PC-3 (cell line): ENCODE measurements at regions not wholly inside any gene's neighbourhood (a gene's known extent, or its start where the extent isn't known, plus 50 kb on each side); places are given as distances from the start of the nearest gene placed in this dataset.

ENCODE experiments used
- ATAC-seq: fragments of 200-7000 bp; cut with Tn5 transposase; 2 replicates; pipeline ENCODE4 v1.9.1; 2020; ENCODE audit warnings: mild to moderate bottlenecking, moderate library complexity
- BruUV-seq: library from RNA; stranded (reverse); fragments of 400-500 nt; replicated peaks from 2 replicates; lab custom pipeline; 2021; lab: Mats Ljungman, UMichigan
- CTCF ChIA-PET: fragments of 300-600 bp; sonication (Branson Sonifier 250); formaldehyde crosslinking; loops from one replicate; lab custom pipeline; 2022; ENCODE audit warnings: antibody characterized with exemption; lab: Charles Lee
- POLR2A ChIA-PET: fragments of 300-600 bp; sonication (Branson Sonifier 250); formaldehyde crosslinking; loops from one replicate; lab custom pipeline; 2022; ENCODE audit warnings: antibody characterized with exemption; ENCODE audit not compliant: unreplicated experiment; lab: Charles Lee
- DNase-seq: peaks from one replicate; pipeline ENCODE4 v3.0.0-alpha.2; 2015
- H2AFZ ChIP-seq: fragments of 300-600 bp; sonication (generic); 2 replicates; pipeline ENCODE4 v1.6.0; 2016; ENCODE audit warnings: antibody characterized with exemption, low read length
- H3F3A ChIP-seq: fragments of 300-600 bp; sonication (generic); one replicate; pipeline ENCODE4 v1.6.0; 2017; ENCODE audit warnings: antibody characterized with exemption, low read length, control low read depth, mild to moderate bottlenecking; ENCODE audit not compliant: unreplicated experiment
- H3K27ac ChIP-seq: fragments of 300-600 bp; sonication (generic); 2 replicates; pipeline ENCODE4 v1.5.1; 2016; ENCODE audit warnings: mild to moderate bottlenecking, low read length
- H3K27me3 ChIP-seq: fragments of 300-600 bp; sonication (generic); 2 replicates; pipeline ENCODE4 v1.6.1; 2016; ENCODE audit warnings: low read length, mixed read lengths
- H3K36me3 ChIP-seq: fragments of 300-600 bp; sonication (generic); 2 replicates; pipeline ENCODE4 v1.6.1; 2016; ENCODE audit warnings: low read depth, mixed run types, low read length, mixed read lengths
- H3K4me1 ChIP-seq: fragments of 300-600 bp; sonication (generic); 2 replicates; pipeline ENCODE4 v1.5.1; 2016; ENCODE audit warnings: low read length; ENCODE audit not compliant: insufficient read depth
- H3K4me2 ChIP-seq: fragments of 300-600 bp; sonication (generic); 2 replicates; pipeline ENCODE4 v1.6.0; 2016; ENCODE audit warnings: low read length
- H3K4me3 ChIP-seq: fragments of 300-600 bp; sonication (generic); 2 replicates; pipeline ENCODE4 v1.5.1; 2016; ENCODE audit warnings: mild to moderate bottlenecking, low read length, mixed read lengths
- H3K79me2 ChIP-seq: fragments of 300-600 bp; sonication (generic); 2 replicates; pipeline ENCODE4 v1.6.1; 2017; ENCODE audit warnings: low read length, mixed read lengths
- H3K9ac ChIP-seq: fragments of 300-600 bp; sonication (generic); 2 replicates; pipeline ENCODE4 v1.6.0; 2016; ENCODE audit warnings: mild to moderate bottlenecking, low read length
- H3K9me2 ChIP-seq: fragments of 300-600 bp; sonication (generic); replicated peaks from 2 replicates; pipeline ENCODE4 v1.6.1; 2016; ENCODE audit warnings: mixed run types, low read length, mixed read lengths
- H3K9me3 ChIP-seq: fragments of 300-600 bp; sonication (generic); 2 replicates; pipeline ENCODE4 v1.6.1; 2016; ENCODE audit warnings: low read length, mixed read lengths
- H4K20me1 ChIP-seq: fragments of 300-600 bp; sonication (generic); 2 replicates; pipeline ENCODE4 v1.6.1; 2016; ENCODE audit warnings: low read length, mixed read lengths
- EZH2 ChIP-seq: fragments of 300-600 bp; sonication (generic); IDR thresholded peaks from one replicate; pipeline ENCODE4 v1.6.1; 2017; ENCODE audit warnings: antibody characterized with exemption, mild to moderate bottlenecking, low read length; ENCODE audit not compliant: unreplicated experiment
- EZH2phosphoT487 ChIP-seq: fragments of 300-600 bp; sonication (generic); IDR thresholded peaks from 2 replicates; pipeline ENCODE4 v1.6.1; 2018; ENCODE audit warnings: mild to moderate bottlenecking, antibody characterized with exemption, low read length, borderline replicate concordance
- intact Hi-C: fragments of 100-400 bp; cut with micrococcal nuclease; formaldehyde crosslinking; loops from 2 replicates; pipeline ENCODE4 v1.9.0; 2023
- TF ChIP-seq, protein P1 (sequence below): fragments of 300-600 bp; sonication (generic); conservative IDR thresholded peaks from 2 replicates; pipeline ENCODE4 v1.5.1; 2017; ENCODE audit warnings: antibody characterized with exemption, low read depth, mild to moderate bottlenecking, low read length

DNA sequence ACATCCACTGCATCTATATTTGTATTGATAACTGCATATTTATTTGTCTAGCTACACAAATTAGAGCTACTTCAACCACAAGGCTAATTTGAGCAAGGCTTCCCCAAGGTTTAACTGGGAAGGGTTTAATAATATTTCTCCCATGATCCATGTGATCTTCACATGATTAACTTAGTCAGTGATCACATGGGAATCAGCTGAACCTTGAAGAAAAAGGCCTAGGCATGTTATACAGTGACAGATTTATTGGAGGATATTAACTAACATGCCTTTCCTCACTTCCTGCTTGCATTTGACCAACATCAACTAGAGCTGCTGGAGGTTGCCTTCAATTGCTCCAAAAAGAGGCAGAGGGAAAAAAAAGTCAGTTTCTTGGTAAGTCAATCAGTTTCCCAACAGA, 417.0 kb downstream of the HAO1 start:
- ChIA-PET POLR2A (no interaction called here), CTCF (no interaction called here)
- H2AFZ ChIP-seq = no peak overlapping the region
- H3K36me3 ChIP-seq = no peaks in the 10 kb centered on the region
- H3K27me3 ChIP-seq = no peaks in the 10 kb centered on the region
- H3K27ac ChIP-seq = no peak overlapping the region
- no peaks in the 10 kb centered on the region for H3F3A ChIP-seq
- no peaks in the 10 kb centered on the region for H3K9me2 ChIP-seq
- H4K20me1 ChIP-seq = no peaks in the 10 kb centered on the region
- H3K4me2 ChIP-seq = no peak overlapping the region
- no peak for ATAC-seq
- no peak overlapping the region for H3K4me3 ChIP-seq
- no TSS peak for BruUV-seq
- no peaks in the 10 kb centered on the region for H3K79me2 ChIP-seq
- H3K9me3 ChIP-seq = no peaks in the 10 kb centered on the region
- intact Hi-C loops = no loop called here
- no peak for DNase-seq
- no peak for TF ChIP-seq EZH2
- no peak for TF ChIP-seq EZH2phosphoT487
- TF ChIP-seq, protein P1, sequence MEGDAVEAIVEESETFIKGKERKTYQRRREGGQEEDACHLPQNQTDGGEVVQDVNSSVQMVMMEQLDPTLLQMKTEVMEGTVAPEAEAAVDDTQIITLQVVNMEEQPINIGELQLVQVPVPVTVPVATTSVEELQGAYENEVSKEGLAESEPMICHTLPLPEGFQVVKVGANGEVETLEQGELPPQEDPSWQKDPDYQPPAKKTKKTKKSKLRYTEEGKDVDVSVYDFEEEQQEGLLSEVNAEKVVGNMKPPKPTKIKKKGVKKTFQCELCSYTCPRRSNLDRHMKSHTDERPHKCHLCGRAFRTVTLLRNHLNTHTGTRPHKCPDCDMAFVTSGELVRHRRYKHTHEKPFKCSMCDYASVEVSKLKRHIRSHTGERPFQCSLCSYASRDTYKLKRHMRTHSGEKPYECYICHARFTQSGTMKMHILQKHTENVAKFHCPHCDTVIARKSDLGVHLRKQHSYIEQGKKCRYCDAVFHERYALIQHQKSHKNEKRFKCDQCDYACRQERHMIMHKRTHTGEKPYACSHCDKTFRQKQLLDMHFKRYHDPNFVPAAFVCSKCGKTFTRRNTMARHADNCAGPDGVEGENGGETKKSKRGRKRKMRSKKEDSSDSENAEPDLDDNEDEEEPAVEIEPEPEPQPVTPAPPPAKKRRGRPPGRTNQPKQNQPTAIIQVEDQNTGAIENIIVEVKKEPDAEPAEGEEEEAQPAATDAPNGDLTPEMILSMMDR = no peak
- no peak overlapping the region for H3K9ac ChIP-seq
- H3K4me1 ChIP-seq = no peaks in the 10 kb centered on the region

DNA sequence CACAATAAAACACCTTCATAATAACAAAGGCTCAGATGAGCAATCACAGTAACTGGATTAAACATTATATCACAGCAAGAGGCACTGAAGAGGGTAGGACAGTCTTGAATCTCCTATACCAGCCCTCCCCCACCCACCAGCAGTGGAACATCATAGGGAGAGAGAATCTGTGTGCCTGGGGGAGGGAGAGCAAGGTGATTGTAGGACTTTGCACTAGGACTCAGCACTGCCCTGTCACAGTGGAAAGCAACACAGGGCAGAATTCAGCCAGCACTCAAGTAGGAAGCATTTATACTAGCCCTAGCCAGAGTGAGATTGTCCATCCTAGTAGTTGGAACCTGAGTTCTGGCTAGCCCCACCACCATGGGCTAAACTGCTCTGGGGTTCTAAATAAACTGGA, 400.2 kb downstream of the HAO1 start:
- intact Hi-C loops = no loop called here
- Histone ChIP-seq H3K79me2 (no peaks in the 10 kb centered on the region), H3K27me3 (no peaks in the 10 kb centered on the region), H3K9me2 (no peaks in the 10 kb centered on the region), H2AFZ (no peak overlapping the region), H3K4me2 (no peak overlapping the region), H3K27ac (no peak overlapping the region), H3K9me3 (no peaks in the 10 kb centered on the region), H3K9ac (no peak overlapping the region), H3K4me1 (no peaks in the 10 kb centered on the region), H3F3A (no peaks in the 10 kb centered on the region), H3K4me3 (no peak overlapping the region), H3K36me3 (no peaks in the 10 kb centered on the region), H4K20me1 (no peaks in the 10 kb centered on the region)
- CTCF ChIA-PET = interaction anchor here (0.6 kb wide), 1 partner anchor 44 kb away, joined by 3 read pairs; no protein-coding TSS in a partner anchor
- TF ChIP-seq EZH2phosphoT487 (no peak), EZH2 (no peak)
- TF ChIP-seq, protein P1 = no peak
- DNase-seq = no peak
- no peak for ATAC-seq
- BruUV-seq = no TSS peak
- POLR2A ChIA-PET = no interaction called here

DNA sequence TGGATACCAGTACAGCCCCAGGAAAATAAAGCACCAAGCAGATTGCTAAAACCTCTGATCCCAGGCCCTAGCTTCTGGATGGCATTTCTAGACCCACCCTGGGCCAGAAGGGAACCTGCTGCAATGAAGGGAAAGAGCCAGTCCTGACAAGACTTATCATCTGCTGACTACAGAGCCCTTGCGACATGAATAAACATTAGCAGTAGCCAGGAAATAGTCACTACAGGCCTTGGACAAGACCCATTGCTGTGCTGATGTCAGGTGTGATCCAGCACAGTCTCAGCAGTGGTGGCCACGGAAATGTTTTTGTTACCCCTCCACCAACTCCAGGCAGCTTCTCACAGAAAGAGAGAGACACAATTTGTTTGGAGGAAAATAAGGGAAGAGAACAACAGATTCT, 399.3 kb downstream of the HAO1 start:
- no peaks in the 10 kb centered on the region for H3F3A ChIP-seq
- DNase-seq (no peak), ATAC-seq (no peak)
- H3K9me2 ChIP-seq = no peaks in the 10 kb centered on the region
- no peaks in the 10 kb centered on the region for H4K20me1 ChIP-seq
- no peak overlapping the region for H3K4me3 ChIP-seq
- no peaks in the 10 kb centered on the region for H3K36me3 ChIP-seq
- H3K9me3 ChIP-seq = 0 out of 2 replicates have a peak, but pooled peaks cover 6% of the 10 kb centered on the region
- intact Hi-C loops = no loop called here
- no peaks in the 10 kb centered on the region for H3K79me2 ChIP-seq
- no peaks in the 10 kb centered on the region for H3K27me3 ChIP-seq
- TF ChIP-seq, protein P1 = no peak
- no peak for TF ChIP-seq EZH2phosphoT487
- TF ChIP-seq EZH2 = no peak
- no peak overlapping the region for H3K4me2 ChIP-seq
- H3K4me1 ChIP-seq = no peaks in the 10 kb centered on the region
- ChIA-PET CTCF (no interaction called here), POLR2A (no interaction called here)
- no peak overlapping the region for H3K9ac ChIP-seq
- H2AFZ ChIP-seq = no peak overlapping the region
- no peak overlapping the region for H3K27ac ChIP-seq
- no TSS peak for BruUV-seq
